ENCODE measurements at regions not wholly inside any gene's neighbourhood (a gene's known extent, or its start where the extent isn't known, plus 50 kb on each side); places are given as distances from the start of the nearest gene placed in this dataset.

DNA sequence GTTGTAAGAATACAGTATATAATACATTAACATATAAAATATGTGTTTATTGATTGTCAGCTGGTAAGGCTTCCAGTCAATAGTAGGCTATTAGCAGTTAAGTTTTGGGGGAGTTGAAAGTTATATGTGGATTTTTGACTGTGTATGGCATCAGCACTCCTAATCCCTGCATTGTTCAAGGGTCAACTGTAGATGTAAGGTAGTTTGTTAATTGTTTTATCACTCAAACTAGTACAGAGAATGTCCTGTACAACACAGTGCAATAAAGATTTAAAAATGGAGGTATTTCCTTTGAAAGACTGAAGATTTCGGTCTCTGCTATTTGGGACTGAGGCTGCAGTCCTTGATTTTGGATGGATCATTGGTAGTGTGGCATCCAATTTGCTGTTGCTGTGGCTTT is 484.4 kb downstream of the KDM4C start:
- DNase-seq (ENCODE audit: low read depth, low spot score) = no peak

DNA sequence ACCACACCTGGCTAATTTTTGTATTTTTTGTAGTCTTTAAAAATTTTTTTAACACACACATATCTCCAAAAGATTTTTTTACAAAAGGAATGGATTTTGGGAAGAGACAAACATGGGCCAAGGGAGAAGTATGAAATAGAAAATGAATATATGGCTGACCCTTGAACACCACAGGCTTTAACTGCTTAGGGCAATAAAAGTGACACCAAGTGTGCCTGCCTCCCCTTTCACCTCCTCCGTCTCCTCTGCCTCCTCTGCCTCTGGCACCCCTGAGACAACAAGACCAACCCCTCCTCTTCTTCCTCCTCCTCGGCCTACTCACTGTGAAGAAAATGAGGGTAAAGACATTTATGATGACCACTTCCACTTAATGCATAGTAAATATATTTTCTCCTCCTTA is 483.9 kb downstream of the KDM4C start:
- DNase-seq (ENCODE audit: low read depth, low spot score) = no peak

DNA sequence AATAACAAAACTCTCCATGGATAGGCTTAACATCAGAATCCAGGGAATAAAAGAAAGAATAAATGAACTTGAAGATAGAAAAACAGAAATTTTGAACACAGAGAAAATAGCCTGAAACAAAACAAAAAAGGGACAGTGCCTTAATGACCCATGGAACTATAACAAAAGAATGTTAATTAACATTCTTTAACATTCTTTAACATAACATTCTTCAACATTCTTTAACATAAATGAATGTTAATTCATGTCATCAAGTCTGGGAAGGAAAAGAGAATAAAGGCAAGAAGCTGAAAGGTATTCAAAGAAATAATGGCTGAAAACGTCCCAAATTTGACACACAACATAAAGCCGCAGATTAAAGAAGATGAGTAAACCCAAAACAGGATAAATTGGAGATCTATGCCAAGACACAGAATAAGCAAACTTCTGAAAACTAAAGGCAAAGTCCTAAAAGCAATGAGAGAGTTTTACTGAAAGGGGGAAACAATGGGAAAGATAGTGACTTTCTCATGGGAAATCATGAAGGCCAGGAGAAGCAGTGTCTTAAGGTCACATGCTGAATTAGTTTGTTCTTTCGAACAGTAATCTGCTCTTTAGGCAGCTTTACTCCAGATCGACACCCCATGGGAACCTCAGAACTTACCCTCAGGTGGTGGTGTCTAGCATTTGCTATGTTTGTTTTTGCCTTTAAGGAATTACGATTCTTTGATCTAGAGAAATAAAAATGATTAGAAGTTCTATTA is 483.0 kb downstream of the KDM4C start:
- DNase-seq (ENCODE audit: low read depth, low spot score) = no peak

GRCh38 chr9:7239708-7240107 is 481.9 kb downstream of the KDM4C start:
- DNase-seq (ENCODE audit: low read depth, low spot score) = no peak

DNA sequence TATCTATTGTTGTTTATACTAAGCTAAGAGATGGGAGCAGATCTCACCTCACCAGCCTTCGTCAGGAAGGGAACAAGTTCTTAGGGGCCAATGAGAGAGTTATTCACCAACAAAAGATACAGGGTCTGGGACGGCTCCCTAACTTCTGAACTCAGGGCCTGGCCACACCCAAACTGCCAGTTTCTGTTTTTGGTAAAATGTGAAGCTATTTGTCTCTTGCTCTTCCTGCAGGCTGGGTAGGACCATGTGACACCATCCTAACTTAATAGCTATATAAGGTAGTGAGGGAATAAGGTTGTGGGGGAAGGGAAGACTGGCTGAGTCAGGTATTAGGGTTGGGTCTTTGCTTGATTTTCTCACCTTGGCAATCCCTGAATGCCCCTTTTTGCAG is 480.5 kb downstream of the KDM4C start:
- no peak for DNase-seq (ENCODE audit: low read depth, low spot score)

- no peak for DNase-seq (ENCODE audit: low read depth, low spot score)
These were observed 479.9 kb downstream of the KDM4C start for GRCh38 chr9:7237473-7238246.

DNA sequence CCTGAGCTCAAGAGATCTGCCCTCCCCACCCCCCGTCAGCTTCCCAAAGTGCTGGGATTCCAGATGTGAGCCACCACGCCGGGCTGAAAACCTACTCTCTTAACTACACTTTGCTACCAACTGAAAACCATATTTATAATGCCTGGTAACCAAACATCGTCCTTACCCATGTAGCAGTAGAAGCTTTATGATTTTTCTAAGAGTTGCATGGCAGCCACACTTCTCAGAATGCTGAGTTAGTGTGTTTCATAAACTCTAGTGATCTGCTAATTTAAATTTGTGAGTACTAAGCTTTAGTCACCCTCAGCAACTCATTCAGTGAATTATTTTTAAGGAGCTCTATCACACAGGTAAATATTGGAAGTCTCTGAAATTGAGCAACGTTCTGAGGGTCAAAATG is 478.4 kb downstream of the KDM4C start:
- DNase-seq (ENCODE audit: low read depth, low spot score) = no peak

- no peak for DNase-seq (ENCODE audit: low read depth, low spot score)
These were observed 476.4 kb downstream of the KDM4C start for GRCh38 chr9:7234144-7234543.

GRCh38 chr9:7229571-7229970 is 471.8 kb downstream of the KDM4C start:
- DNase-seq (ENCODE audit: low read depth, low spot score) = no peak

- DNase-seq (ENCODE audit: low read depth, low spot score) = no peak
These were observed 471.0 kb downstream of the KDM4C start for GRCh38 chr9:7228726-7229125.

DNA sequence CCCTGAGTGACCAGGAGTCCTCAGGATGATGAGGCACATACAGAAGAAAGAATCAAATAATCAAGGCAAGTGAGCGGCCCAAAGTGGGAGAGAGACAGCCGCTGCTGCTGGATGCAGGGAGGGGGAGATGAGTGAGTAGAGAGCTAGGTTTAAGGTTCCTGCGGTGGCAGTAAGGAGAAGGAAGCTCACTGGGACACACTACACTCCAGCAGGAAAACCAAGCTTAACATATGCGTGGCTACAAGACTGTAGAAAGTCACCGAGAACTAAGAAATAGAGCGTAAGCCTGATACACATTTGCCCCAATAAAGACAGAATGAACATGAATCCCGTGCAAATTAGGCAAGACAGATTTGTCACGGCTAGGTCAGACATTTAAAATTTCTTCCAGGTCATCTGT is 470.2 kb downstream of the KDM4C start:
- DNase-seq (ENCODE audit: low read depth, low spot score) = no peak

DNA sequence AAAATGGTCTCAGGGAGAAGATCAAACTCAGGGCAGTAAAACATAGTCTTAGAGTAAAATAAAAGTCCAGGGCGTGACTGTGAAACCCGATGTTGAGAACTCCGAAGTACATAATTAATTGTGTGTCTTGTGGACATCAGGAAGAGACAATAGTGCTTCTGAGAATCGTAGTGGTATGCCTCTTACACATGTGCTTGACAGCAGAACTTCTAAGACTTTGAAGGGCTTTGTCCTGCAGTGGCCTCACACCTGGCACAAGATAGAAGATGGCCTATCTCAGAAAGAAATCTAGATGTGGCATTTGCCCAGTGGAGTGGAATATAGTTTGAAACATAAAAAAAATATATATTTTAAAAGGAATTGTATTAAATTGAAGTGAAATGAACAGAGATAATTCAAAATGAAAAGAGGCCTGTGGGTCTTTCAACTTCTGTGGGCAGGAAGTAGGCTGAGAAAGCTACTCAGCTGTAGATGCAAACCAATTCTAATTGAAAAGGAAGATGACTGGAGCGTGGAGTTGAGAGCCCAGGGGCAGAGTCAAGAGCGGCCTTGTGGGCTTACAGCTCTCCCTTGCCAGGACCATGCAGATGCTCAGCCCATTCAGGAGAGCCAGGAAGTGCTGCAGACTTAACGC is 468.4 kb downstream of the KDM4C start:
- no peak for DNase-seq (ENCODE audit: low read depth, low spot score)
